SU-DHL-6 (cell line): ENCODE measurements at regions not wholly inside any gene's neighbourhood (a gene's known extent, or its start where the extent isn't known, plus 50 kb on each side); places are given as distances from the start of the nearest gene placed in this dataset.

Experiments
- H2AFZ ChIP-seq: fragments of 200-600 bp; sonication (generic); 2 replicates; pipeline ENCODE4 v1.6.1; 2014; ENCODE audit warnings: low read depth, mild to moderate bottlenecking, moderate library complexity, mixed read lengths, antibody characterized with exemption, low read length; ENCODE audit not compliant: severe bottlenecking
- H3F3A ChIP-seq: fragments of 200-600 bp; shearing (Covaris generic); 2 replicates; pipeline ENCODE4 v1.6.0; 2016; ENCODE audit warnings: antibody characterized with exemption, mild to moderate bottlenecking; ENCODE audit not compliant: insufficient read depth
- H3K27ac ChIP-seq: fragments of 200-600 bp; sonication (generic); 2 replicates; pipeline ENCODE4 v1.5.1; 2016; ENCODE audit warnings: low read depth, mild to moderate bottlenecking, low read length, moderate library complexity, mixed read lengths
- H3K27me3 ChIP-seq: fragments of 200-600 bp; sonication (generic), shearing (Covaris generic); 2 replicates; pipeline ENCODE4 v1.6.0; 2014; ENCODE audit warnings: mild to moderate bottlenecking, low read length
- H3K36me3 ChIP-seq: fragments of 200-600 bp; sonication (generic); 2 replicates; pipeline ENCODE4 v1.6.1; 2014; ENCODE audit warnings: mild to moderate bottlenecking, low read length, mixed read lengths
- H3K4me2 ChIP-seq: fragments of 300-600, 200-600 bp; shearing (Covaris generic), sonication (generic); 2 replicates; pipeline ENCODE4 v1.6.0; 2014; ENCODE audit warnings: low read length, low read depth, mild to moderate bottlenecking; ENCODE audit not compliant: poor library complexity, severe bottlenecking
- H3K4me3 ChIP-seq: fragments of 200-600 bp; sonication (generic); 2 replicates; pipeline ENCODE4 v1.5.1; 2014; ENCODE audit warnings: antibody characterized with exemption, low read length, mild to moderate bottlenecking, mixed read lengths; ENCODE audit not compliant: insufficient read depth, poor library complexity, severe bottlenecking
- H3K79me2 ChIP-seq: fragments of 200-600 bp; sonication (generic); 2 replicates; pipeline ENCODE4 v1.6.1; 2014; ENCODE audit warnings: mild to moderate bottlenecking, low read length, moderate library complexity; ENCODE audit not compliant: insufficient read depth
- H3K9ac ChIP-seq: fragments of 200-600 bp; sonication (generic); 2 replicates; pipeline ENCODE4 v1.7.0; 2014; ENCODE audit warnings: mild to moderate bottlenecking, low read length
- H3K9me2 ChIP-seq: fragments of 200-600 bp; sonication (generic); replicated peaks from 2 replicates; pipeline ENCODE4 v1.6.1; 2014; ENCODE audit warnings: low read length; ENCODE audit not compliant: insufficient read depth
- H3K9me3 ChIP-seq: fragments of 200-600 bp; sonication (generic); 2 replicates; pipeline ENCODE4 v1.6.1; 2014; ENCODE audit warnings: low read length, mixed read lengths; ENCODE audit not compliant: insufficient read depth
- H4K20me1 ChIP-seq: fragments of 200-600 bp; sonication (generic); 2 replicates; pipeline ENCODE4 v1.6.1; 2014; ENCODE audit warnings: low read depth, mild to moderate bottlenecking, antibody characterized with exemption, low read length, moderate library complexity, mixed read lengths
- CTCF ChIP-seq: fragments of 200-600 bp; sonication (generic); IDR thresholded peaks from one replicate; pipeline ENCODE4 v1.5.1; 2017; ENCODE audit warnings: antibody characterized with exemption, mild to moderate bottlenecking, low read length, moderate library complexity; ENCODE audit not compliant: insufficient read depth, poor library complexity, severe bottlenecking
- EZH2phosphoT487 ChIP-seq: fragments of 200-600 bp; sonication (generic), shearing (Covaris generic); conservative IDR thresholded peaks from 2 replicates; pipeline ENCODE4 v1.6.1; 2018; ENCODE audit warnings: mild to moderate bottlenecking, antibody characterized with exemption, low read length, moderate library complexity, mixed read lengths

- H2AFZ ChIP-seq = no peak overlapping the region
- H3K36me3 ChIP-seq = no peaks in the 10 kb centered on the region
- H3K9me2 ChIP-seq = no peaks in the 10 kb centered on the region
- H3F3A ChIP-seq = no peaks in the 10 kb centered on the region
- no peak overlapping the region for H3K27ac ChIP-seq
- no peak for TF ChIP-seq CTCF
- no peak for TF ChIP-seq EZH2phosphoT487
- H3K9ac ChIP-seq = no peak overlapping the region
- H3K27me3 ChIP-seq = no peaks in the 10 kb centered on the region
- no peaks in the 10 kb centered on the region for H3K79me2 ChIP-seq
- no peaks in the 10 kb centered on the region for H3K9me3 ChIP-seq
- no peaks in the 10 kb centered on the region for H4K20me1 ChIP-seq
- H3K4me2 ChIP-seq = no peak overlapping the region
- H3K4me3 ChIP-seq = no peak overlapping the region
These were observed 837.1 kb upstream of the ZNF608 start for GRCh38 chr5:125583321-125584139.

GRCh38 chr5:125584140-125584520 lies 837.7 kb upstream of the ZNF608 start:
- no peak for TF ChIP-seq CTCF
- TF ChIP-seq EZH2phosphoT487 = no peak

GRCh38 chr5:125587631-125588030 lies 835.6 kb upstream of the GRAMD2B start:
- Histone ChIP-seq H4K20me1 (no peaks in the 10 kb centered on the region), H3K27ac (no peak overlapping the region), H3K9ac (no peak overlapping the region), H3K4me2 (no peak overlapping the region), H3K36me3 (no peaks in the 10 kb centered on the region), H3K27me3 (no peaks in the 10 kb centered on the region), H3K9me3 (no peaks in the 10 kb centered on the region), H3F3A (no peaks in the 10 kb centered on the region), H2AFZ (no peak overlapping the region), H3K79me2 (no peaks in the 10 kb centered on the region), H3K4me3 (no peak overlapping the region), H3K9me2 (no peaks in the 10 kb centered on the region)
- TF ChIP-seq CTCF (no peak), EZH2phosphoT487 (no peak)

More at GRCh38 chr5:125584140-125584520, 837.7 kb upstream of the ZNF608 start:
- no peaks in the 10 kb centered on the region for H3K9me3 ChIP-seq
- H3K79me2 ChIP-seq = no peaks in the 10 kb centered on the region
- no peaks in the 10 kb centered on the region for H3F3A ChIP-seq
- H3K9me2 ChIP-seq = no peaks in the 10 kb centered on the region
- no peak overlapping the region for H3K27ac ChIP-seq
- no peaks in the 10 kb centered on the region for H3K36me3 ChIP-seq
- no peaks in the 10 kb centered on the region for H3K27me3 ChIP-seq
- no peak overlapping the region for H2AFZ ChIP-seq
- no peaks in the 10 kb centered on the region for H4K20me1 ChIP-seq
- no peak overlapping the region for H3K9ac ChIP-seq
- H3K4me3 ChIP-seq = no peak overlapping the region
- H3K4me2 ChIP-seq = no peak overlapping the region
